Frontal cortex (tissue), 4 donors: ENCODE measurements at regions not wholly inside any gene's neighbourhood (a gene's known extent, or its start where the extent isn't known, plus 50 kb on each side); places are given as distances from the start of the nearest gene placed in this dataset. TPM values are rescaled to one million over a fixed set of nuclear protein-coding genes. Genes with fewer than 3 reads are reported as not detected.
"Not testable (repeated sequence)": the region's sequence is repeated elsewhere in the genome, so short reads cannot be mapped to it uniquely, and the experiment has no call there.

Experiments used
- DNase-seq, 2 donors: peaks; one replicate each; pipeline ENCODE4 v3.0.0; 2012; ENCODE audit warnings: low spot score in 2 of 2
- FAIRE-seq: peaks from 2 replicates; lab custom pipeline; 2012; peaks lifted over from hg19 to GRCh38; lab: Jason Lieb, UNC
- small RNA-seq: library from RNA; depleted of rRNA; stranded (forward); fragments of <200 nt; gene quantifications from one replicate; pipeline ENCODE3, GENCODE V24; 2014
- donor health status: control.
- donor health status: control.
- donor health status: control.

GRCh38 chr10:45238896-45239295 is 76.5 kb downstream of the OR13A1 start:
- no peak for FAIRE-seq

DNA sequence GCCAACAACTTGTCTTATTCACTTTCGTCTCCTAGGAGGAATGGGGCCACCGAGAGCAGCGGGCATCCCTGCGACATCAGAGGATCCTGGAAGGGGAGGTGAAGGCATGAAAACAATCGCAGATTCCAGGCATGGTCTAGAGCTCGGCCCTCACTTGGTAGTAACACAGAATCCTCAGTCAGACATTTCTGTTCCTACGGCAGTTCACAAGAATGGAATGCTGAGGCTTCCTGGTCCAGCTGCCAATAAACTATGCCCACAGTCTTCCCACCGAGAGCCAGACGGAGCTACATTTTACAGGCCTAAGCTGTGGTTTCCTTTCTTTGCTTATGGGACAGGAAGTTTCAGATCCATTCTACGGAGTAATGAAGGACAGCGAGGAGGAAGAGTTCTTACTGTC is 75.8 kb downstream of the OR13A1 start:
- FAIRE-seq (no peak), DNase-seq (no peak)

More at GRCh38 chr10:45238896-45239295, 76.5 kb downstream of the OR13A1 start:
- DNase-seq, result no peak

DNA sequence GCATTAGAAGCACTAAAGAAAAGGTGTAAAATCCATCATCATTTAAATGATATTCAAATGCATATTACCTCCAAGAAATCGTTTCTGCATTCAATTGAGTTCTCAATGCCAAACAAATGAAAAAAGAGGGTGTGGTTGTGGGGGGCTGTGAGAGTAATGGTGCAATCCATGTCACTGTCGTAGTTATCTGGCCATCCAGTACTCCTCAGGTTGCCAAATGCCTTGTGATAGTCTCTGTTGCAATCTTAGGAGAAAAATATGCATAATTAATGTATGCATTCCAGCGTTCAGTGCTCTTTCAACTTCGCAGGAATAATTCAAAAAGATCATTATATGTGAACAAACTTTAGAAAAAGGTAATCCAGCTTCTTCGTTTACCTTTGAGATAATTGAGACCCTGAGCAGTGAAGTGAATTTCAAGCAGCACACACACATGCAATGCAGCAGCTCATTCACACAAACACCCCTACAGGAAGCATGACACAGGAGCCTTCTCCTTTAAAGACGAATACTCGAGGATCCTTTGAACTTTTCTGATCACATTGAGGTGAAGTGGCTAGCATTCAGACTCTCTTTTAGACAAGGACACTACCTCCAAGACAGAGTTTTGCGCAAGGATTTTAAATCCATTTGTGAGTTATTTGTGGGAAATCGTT is 73.4 kb downstream of the OR13A1 start:
- FAIRE-seq (no peak), DNase-seq (no peak)

GRCh38 chr10:45243261-45243660 is 72.1 kb downstream of the OR13A1 start:
- no peak for DNase-seq
- FAIRE-seq, result no peak

GRCh38 chr10:45246522-45246921 is 68.9 kb downstream of the OR13A1 start:
- no peak for DNase-seq
- no peak for FAIRE-seq

DNA sequence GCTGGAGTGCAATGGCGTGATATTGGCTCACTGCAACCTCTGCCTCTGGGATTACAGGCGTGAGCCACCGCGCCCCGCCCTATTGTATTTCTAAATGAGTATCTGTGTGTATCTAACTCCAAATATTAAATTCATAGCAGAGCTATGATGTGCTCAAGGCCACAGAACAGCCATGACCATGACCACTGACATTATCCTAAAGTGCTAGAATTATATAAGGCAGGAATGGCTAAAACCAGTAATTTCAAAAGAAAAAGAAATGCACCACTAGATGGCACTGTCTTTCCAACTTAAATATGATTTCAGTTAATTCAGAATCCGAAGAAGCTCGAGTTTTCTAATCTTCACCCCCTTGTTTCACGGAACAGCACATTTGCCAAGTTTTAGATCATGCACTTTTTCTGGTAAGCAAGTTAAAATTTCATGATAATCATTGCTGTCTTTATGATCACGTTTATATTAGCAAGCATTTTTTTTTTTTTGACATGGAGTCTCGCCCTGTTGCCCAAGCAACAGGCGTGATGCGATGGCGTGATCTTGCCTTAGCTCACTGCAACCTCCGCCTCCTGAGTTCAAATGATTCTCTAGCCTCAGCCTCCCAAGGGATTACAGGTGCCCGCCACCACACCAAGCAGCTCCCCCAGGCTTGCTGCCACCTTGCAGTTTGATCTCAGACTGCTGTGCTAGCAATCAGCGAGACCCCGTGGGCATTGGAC is 65.3 kb downstream of the OR13A1 start:
- FAIRE-seq, result peak; percentile 92
- peak in 1 of 2 donors; percentile 34 for DNase-seq

- not testable (repeated sequence) for FAIRE-seq, DNase-seq
Measured at GRCh38 chr10:45250694-45251075, 64.7 kb downstream of the OR13A1 start.

Small RNA genes in the stretch of these regions (small RNA-seq; reads per million reads assigned to genes)
- gene AL512324.1 (not detected), gene MIR3156-1 (not detected), gene RNU6-1207P (not detected)
